Body of pancreas (tissue), 4 donors: ENCODE measurements at regions not wholly inside any gene's neighbourhood (a gene's known extent, or its start where the extent isn't known, plus 50 kb on each side); places are given as distances from the start of the nearest gene placed in this dataset.

Source experiments
- POLR2A ChIP-seq, 3 donors: fragments of 450-650 bp; IDR thresholded peaks; one replicate each; pipeline ENCODE4 v1.6.1; 2016; ENCODE audit warnings: antibody characterized with exemption in 3 of 3, mild to moderate bottlenecking in 2 of 3
- TF ChIP-seq, protein P1 (sequence below), 7 experiments: fragments of 450-650 bp in 4 of 7; fragments of 200-600 bp in 3 of 7; sonication (generic) in 3 of 7; IDR thresholded peaks; one replicate each; pipeline ENCODE4 v1.5.1; 2016 to 2019; ENCODE audit warnings: antibody characterized with exemption in 7 of 7

DNA sequence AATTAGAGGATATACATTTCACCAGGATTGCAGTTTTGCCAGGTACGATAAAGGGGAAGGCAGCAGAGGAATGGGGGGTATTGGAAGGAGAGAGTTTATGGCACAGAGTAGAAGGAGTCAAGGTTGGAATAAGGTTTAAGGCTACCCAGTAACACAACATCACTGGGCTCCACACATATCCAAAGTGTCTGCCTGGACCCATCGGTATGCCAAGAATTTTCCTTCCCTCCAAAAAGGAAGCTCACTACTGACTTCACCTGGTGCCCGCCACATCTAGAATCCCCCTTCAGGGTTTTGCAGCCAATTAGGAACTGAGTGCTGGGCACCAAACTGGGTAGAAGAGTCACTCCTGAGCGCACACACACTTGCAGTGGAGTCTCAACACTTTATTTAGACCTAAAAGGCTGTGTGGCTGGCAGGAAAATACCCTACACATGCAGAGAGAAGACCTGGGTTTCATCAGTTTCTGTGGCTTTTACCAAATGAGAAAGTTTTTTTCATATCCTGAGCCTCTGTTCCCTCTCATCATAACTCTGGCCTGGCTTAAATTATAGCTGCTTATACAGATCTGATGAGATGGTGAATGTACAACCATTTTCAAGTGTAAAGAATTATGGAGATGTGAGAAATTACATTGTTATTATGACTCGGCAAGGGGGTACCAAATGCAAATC lies 190.8 kb upstream of the LPP start:
- TF ChIP-seq, protein P1, sequence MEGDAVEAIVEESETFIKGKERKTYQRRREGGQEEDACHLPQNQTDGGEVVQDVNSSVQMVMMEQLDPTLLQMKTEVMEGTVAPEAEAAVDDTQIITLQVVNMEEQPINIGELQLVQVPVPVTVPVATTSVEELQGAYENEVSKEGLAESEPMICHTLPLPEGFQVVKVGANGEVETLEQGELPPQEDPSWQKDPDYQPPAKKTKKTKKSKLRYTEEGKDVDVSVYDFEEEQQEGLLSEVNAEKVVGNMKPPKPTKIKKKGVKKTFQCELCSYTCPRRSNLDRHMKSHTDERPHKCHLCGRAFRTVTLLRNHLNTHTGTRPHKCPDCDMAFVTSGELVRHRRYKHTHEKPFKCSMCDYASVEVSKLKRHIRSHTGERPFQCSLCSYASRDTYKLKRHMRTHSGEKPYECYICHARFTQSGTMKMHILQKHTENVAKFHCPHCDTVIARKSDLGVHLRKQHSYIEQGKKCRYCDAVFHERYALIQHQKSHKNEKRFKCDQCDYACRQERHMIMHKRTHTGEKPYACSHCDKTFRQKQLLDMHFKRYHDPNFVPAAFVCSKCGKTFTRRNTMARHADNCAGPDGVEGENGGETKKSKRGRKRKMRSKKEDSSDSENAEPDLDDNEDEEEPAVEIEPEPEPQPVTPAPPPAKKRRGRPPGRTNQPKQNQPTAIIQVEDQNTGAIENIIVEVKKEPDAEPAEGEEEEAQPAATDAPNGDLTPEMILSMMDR (IDR thresholded peaks at IDR 0.05), result no peak
- TF ChIP-seq POLR2A (IDR thresholded peaks at IDR 0.05), result no peak
